ENCODE measurements at regions not wholly inside any gene's neighbourhood (a gene's known extent, or its start where the extent isn't known, plus 50 kb on each side); places are given as distances from the start of the nearest gene placed in this dataset.

DNA sequence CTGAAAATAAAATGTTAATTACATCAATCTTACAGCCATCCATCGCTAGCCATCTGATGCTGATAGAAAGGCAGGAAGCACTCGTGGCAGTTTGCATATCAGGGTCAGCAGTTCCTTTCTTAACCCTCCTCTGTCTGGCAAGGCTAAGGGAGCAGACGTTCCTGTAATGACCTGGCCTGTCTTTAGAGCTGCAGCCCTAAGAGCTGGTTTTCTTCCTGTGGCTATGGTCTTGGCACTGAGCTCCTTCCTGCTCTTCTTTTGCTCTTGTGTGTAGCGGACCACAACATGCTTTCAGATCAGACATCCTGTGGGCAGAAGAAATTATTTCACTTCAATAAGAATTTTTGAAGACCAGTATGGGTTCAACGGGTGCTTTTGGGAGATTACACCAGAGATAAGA, 170.4 kb downstream of the DAD1 start:
- no peak for TF ChIP-seq CTCF (IDR thresholded peaks at IDR 0.05 in 4 of 5, conservative IDR thresholded peaks at IDR 0.05 in 1 of 5)
- no peak for TF ChIP-seq POLR2A (IDR thresholded peaks at IDR 0.05)
